K562 (cell line): ENCODE measurements at regions not wholly inside any gene's neighbourhood (a gene's known extent, or its start where the extent isn't known, plus 50 kb on each side); places are given as distances from the start of the nearest gene placed in this dataset.
A peak's percentile ranks its signal among the peaks of the same experiment; 100 is the strongest.

Experiments used
- ATAC-seq: fragments of 200-7000 bp; cut with Tn5 transposase; 3 replicates; pipeline ENCODE4 v1.9.1; 2020; ENCODE audit warnings: moderate library complexity
- BruUV-seq: library from RNA; stranded (reverse); fragments of 400-500 nt; replicated peaks from 2 replicates; lab custom pipeline; 2021; lab: Mats Ljungman, UMichigan
- CTCF ChIA-PET: fragments of 300-600 bp; formaldehyde crosslinking; extraction: SDS; loops from one replicate; lab custom pipeline; 2021; ENCODE audit warnings: low intra/inter-chr PET ratio; lab: Yijun Ruan, JAX
- POLR2A ChIA-PET: fragments of 300-600, 350-650 bp; sonication (Branson Sonifier 250); formaldehyde crosslinking; extraction: SDS; loops from one replicate; lab custom pipeline; 2021; ENCODE audit warnings: antibody characterized with exemption, inconsistent platforms; lab: Yijun Ruan, JAX
- DNase-seq, 4 experiments: peaks; one replicate each; pipeline versions ENCODE4 v3.0.0 to v3.0.0-alpha.2; 2011 to 2018; ENCODE audit warnings: low spot score in 3 of 4, mixed read lengths in 3 of 4; ENCODE audit errors: extremely low read depth in 1 of 4
- FAIRE-seq: peaks from 2 replicates; lab custom pipeline; 2011; peaks lifted over from hg19 to GRCh38; lab: Jason Lieb, UNC
- H2AFZ ChIP-seq: 2 replicates; pipeline ENCODE4 v1.6.0; 2011; ENCODE audit warnings: low read depth, low read length, control low read depth, inconsistent platforms
- H3K27ac ChIP-seq: fragments of 200-600 bp; 3 replicates; pipeline ENCODE4 v1.8.0; 2011; ENCODE audit warnings: low read depth, mild to moderate bottlenecking, control low read depth, inconsistent platforms, low read length, moderate library complexity, mixed read lengths; ENCODE audit errors: extremely low read depth
- H3K27me3 ChIP-seq, 2 experiments: fragments of 300-600 bp in 1 of 2; 2 replicates in 1 of 2; 3 replicates in 1 of 2; pipeline versions ENCODE4 v1.6.0 to v1.8.0; 2011; ENCODE audit warnings: inconsistent platforms in 2 of 2, low read length in 2 of 2, mild to moderate bottlenecking in 1 of 2, mixed read lengths in 1 of 2, moderate library complexity in 1 of 2; ENCODE audit not compliant: control insufficient read depth in 2 of 2, insufficient read depth in 2 of 2
- H3K36me3 ChIP-seq: fragments of 300-600 bp; 3 replicates; pipeline ENCODE4 v1.8.0; 2011; ENCODE audit warnings: mild to moderate bottlenecking, low read length, inconsistent platforms; ENCODE audit not compliant: control insufficient read depth, insufficient read depth
- H3K4me1 ChIP-seq, 2 experiments: fragments of 200-600 bp in 1 of 2; replicated peaks in 1 of 2; 2 replicates in 1 of 2; 3 replicates in 1 of 2; pipeline versions ENCODE4 v1.5.1 to v1.8.0; 2011; ENCODE audit warnings: inconsistent platforms in 2 of 2, low read length in 2 of 2, mild to moderate bottlenecking in 1 of 2, mixed read lengths in 1 of 2, moderate library complexity in 1 of 2; ENCODE audit not compliant: control insufficient read depth in 2 of 2, insufficient read depth in 2 of 2
- H3K4me2 ChIP-seq: 2 replicates; pipeline ENCODE4 v1.6.1; 2011; ENCODE audit warnings: low read length, control low read depth, inconsistent platforms, mixed read lengths; ENCODE audit not compliant: insufficient read depth
- H3K4me3 ChIP-seq: fragments of 200-600 bp; sonication (generic), shearing (Covaris generic); 2 replicates; pipeline ENCODE4 v1.5.1; 2016; ENCODE audit warnings: control low read depth, inconsistent platforms
- H3K79me2 ChIP-seq: fragments of 200-600 bp; 3 replicates; pipeline ENCODE4 v1.8.0; 2011; ENCODE audit warnings: low read length, inconsistent platforms; ENCODE audit not compliant: control insufficient read depth, insufficient read depth
- H3K9ac ChIP-seq, 2 experiments: 2 replicates each; pipeline versions ENCODE4 v1.6.0 to v1.6.1; 2011; ENCODE audit warnings: low read depth in 2 of 2, low read length in 2 of 2, control low read depth in 1 of 2, inconsistent platforms in 1 of 2, mild to moderate bottlenecking in 1 of 2, mixed read lengths in 1 of 2; ENCODE audit not compliant: insufficient read depth in 1 of 2
- H3K9me1 ChIP-seq: one replicate; pipeline ENCODE4 v1.6.0; 2011; ENCODE audit warnings: inconsistent platforms, mild to moderate bottlenecking, low read length, moderate library complexity; ENCODE audit not compliant: control insufficient read depth, insufficient read depth
- H3K9me3 ChIP-seq: replicated peaks from 2 replicates; pipeline ENCODE4 v1.5.1; 2011; ENCODE audit warnings: low read depth, low read length, inconsistent platforms; ENCODE audit not compliant: control insufficient read depth, insufficient read depth
- H4K20me1 ChIP-seq: replicated peaks from 2 replicates; pipeline ENCODE4 v1.6.1; 2011; ENCODE audit warnings: low read length, inconsistent platforms, mixed read lengths; ENCODE audit not compliant: control insufficient read depth, insufficient read depth
- MED1 ChIP-seq: sonication (generic); formaldehyde crosslinking; IDR thresholded peaks from 2 replicates; pipeline ENCODE4 v1.8.1; 2023; ENCODE audit warnings: missing genetic modification reagents, borderline replicate concordance
- POLR2AphosphoS5 ChIP-seq: IDR thresholded peaks from 2 replicates; pipeline ENCODE4 v1.6.1; 2011; ENCODE audit warnings: mild to moderate bottlenecking, low read depth, low read length, moderate library complexity; ENCODE audit not compliant: control insufficient read depth, insufficient read depth
- RAD21 ChIP-seq, 2 experiments: fragments of 250-450 bp in 1 of 2; fragments of 450-650 bp in 1 of 2; sonication (Bioruptor Pico) in 1 of 2; formaldehyde crosslinking in 1 of 2; IDR thresholded peaks in 1 of 2; conservative IDR thresholded peaks in 1 of 2; 2 replicates each; pipeline versions ENCODE4 v1.4.0 to v1.8.0; 2020 to 2022; ENCODE audit warnings: mild to moderate bottlenecking in 2 of 2, moderate library complexity in 1 of 2
- WGBS: fragments of 100-300 bp; shearing (Covaris generic); methylation state at CpG from one replicate; pipeline ENCODE4 v1.1.6; 2016; ENCODE audit warnings: low coverage, mixed read lengths; ENCODE audit not compliant: insufficient coverage; ENCODE audit errors: missing lambda C conversion rate; 5-methylcytosine and 5-hydroxymethylcytosine counted together
- in situ Hi-C: fragments of 300-500 bp; cut with MboI; formaldehyde crosslinking; loops from 4 replicates; pipeline ENCODE4 v1.15.0; 2018; ENCODE audit warnings: inconsistent platforms, mixed read lengths
- intact Hi-C: fragments of 100-400 bp; cut with micrococcal nuclease; formaldehyde crosslinking; loops from 2 replicates; pipeline ENCODE4 v1.14.2; 2022
- TF ChIP-seq, protein P1 (sequence below), 2 experiments: fragments of 450-650 bp; formaldehyde crosslinking in 1 of 2; IDR thresholded peaks; 2 replicates each; pipeline versions ENCODE4 v1.4.0 to v1.6.1; 2014 to 2020; ENCODE audit warnings: mild to moderate bottlenecking in 2 of 2, borderline replicate concordance in 1 of 2, low read depth in 1 of 2
- TF ChIP-seq, protein P2 (sequence below), 3 experiments: IDR thresholded peaks in 2 of 3; conservative IDR thresholded peaks in 1 of 3; 2 replicates each; pipeline ENCODE4 v1.5.1; 2011 to 2012; ENCODE audit warnings: low read length in 3 of 3, mild to moderate bottlenecking in 3 of 3, control low read depth in 2 of 3, improper control_type of control experiment in 1 of 3, inconsistent platforms in 1 of 3, low read depth in 1 of 3, mixed read lengths in 1 of 3, moderate library complexity in 1 of 3; ENCODE audit not compliant: insufficient read depth in 2 of 3

DNA sequence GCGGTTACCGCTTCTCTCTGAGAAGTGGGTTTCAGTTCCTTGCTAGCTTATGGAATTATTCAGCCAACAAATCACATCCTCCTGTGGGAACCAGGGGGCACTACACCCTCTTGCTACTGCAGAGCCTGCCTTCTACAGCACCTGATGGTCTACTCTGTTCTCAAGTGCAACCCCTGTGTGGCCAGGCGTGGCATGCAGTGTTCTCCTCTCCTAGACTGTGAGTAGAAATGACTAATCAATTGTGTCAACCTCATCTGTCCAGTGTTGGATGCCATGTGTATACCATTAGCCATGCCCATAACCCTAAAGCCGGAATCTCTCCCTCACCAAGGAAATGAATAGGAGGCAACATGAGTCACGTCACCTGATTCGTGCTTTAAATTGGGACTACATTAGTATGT is 117.2 kb upstream of the LIFR start:
- WGBS = 3% methylated on average over 6 of the region's 6 CpGs
- H3K27ac ChIP-seq = no peak overlapping the region
- no TSS peak for BruUV-seq
- peak in 1 of 2 experiments; percentile 44; a peak in 3 of 4 replicates for TF ChIP-seq RAD21 (CRISPR knock-in tag; conservative IDR thresholded peaks at IDR 0.05 in 1 of 2, IDR thresholded peaks at IDR 0.05 in 1 of 2)
- TF ChIP-seq MED1 = no peak
- TF ChIP-seq, protein P1, sequence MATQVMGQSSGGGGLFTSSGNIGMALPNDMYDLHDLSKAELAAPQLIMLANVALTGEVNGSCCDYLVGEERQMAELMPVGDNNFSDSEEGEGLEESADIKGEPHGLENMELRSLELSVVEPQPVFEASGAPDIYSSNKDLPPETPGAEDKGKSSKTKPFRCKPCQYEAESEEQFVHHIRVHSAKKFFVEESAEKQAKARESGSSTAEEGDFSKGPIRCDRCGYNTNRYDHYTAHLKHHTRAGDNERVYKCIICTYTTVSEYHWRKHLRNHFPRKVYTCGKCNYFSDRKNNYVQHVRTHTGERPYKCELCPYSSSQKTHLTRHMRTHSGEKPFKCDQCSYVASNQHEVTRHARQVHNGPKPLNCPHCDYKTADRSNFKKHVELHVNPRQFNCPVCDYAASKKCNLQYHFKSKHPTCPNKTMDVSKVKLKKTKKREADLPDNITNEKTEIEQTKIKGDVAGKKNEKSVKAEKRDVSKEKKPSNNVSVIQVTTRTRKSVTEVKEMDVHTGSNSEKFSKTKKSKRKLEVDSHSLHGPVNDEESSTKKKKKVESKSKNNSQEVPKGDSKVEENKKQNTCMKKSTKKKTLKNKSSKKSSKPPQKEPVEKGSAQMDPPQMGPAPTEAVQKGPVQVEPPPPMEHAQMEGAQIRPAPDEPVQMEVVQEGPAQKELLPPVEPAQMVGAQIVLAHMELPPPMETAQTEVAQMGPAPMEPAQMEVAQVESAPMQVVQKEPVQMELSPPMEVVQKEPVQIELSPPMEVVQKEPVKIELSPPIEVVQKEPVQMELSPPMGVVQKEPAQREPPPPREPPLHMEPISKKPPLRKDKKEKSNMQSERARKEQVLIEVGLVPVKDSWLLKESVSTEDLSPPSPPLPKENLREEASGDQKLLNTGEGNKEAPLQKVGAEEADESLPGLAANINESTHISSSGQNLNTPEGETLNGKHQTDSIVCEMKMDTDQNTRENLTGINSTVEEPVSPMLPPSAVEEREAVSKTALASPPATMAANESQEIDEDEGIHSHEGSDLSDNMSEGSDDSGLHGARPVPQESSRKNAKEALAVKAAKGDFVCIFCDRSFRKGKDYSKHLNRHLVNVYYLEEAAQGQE (IDR thresholded peaks at IDR 0.05; ENCODE audit: borderline replicate concordance) = peak; percentile 42; the same call in 1 of the 2 replicates
- TF ChIP-seq, protein P1 (CRISPR knock-in tag; IDR thresholded peaks at IDR 0.05; ENCODE audit: low read depth) = no peak
- TF ChIP-seq POLR2AphosphoS5 = no peak
- TF ChIP-seq, protein P2, sequence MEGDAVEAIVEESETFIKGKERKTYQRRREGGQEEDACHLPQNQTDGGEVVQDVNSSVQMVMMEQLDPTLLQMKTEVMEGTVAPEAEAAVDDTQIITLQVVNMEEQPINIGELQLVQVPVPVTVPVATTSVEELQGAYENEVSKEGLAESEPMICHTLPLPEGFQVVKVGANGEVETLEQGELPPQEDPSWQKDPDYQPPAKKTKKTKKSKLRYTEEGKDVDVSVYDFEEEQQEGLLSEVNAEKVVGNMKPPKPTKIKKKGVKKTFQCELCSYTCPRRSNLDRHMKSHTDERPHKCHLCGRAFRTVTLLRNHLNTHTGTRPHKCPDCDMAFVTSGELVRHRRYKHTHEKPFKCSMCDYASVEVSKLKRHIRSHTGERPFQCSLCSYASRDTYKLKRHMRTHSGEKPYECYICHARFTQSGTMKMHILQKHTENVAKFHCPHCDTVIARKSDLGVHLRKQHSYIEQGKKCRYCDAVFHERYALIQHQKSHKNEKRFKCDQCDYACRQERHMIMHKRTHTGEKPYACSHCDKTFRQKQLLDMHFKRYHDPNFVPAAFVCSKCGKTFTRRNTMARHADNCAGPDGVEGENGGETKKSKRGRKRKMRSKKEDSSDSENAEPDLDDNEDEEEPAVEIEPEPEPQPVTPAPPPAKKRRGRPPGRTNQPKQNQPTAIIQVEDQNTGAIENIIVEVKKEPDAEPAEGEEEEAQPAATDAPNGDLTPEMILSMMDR (IDR thresholded peaks at IDR 0.05 in 2 of 3, conservative IDR thresholded peaks at IDR 0.05 in 1 of 3; ENCODE audit: insufficient read depth in 2 of 3, low read depth in 1 of 3, low read length in 3 of 3) = peak; percentile 11 to 38 (median 18); a peak in 3 of 6 replicates
- CTCF ChIA-PET = interaction anchor here (0.9 kb wide), 1 partner anchor 137 kb away, joined by 4 read pairs; no protein-coding TSS in a partner anchor
- H3K4me3 ChIP-seq = no peak overlapping the region
- no peaks in the 10 kb centered on the region for H3K36me3 ChIP-seq
- no peaks in the 10 kb centered on the region; a peak in 1 of 5 replicates for H3K27me3 ChIP-seq
- H3K9me3 ChIP-seq = no peaks in the 10 kb centered on the region
- peak; percentile 36; the same call in 2 of the 3 replicates for ATAC-seq
- no peaks in the 10 kb centered on the region for H3K9me1 ChIP-seq
- no peak for DNase-seq
- H2AFZ ChIP-seq = no peak overlapping the region
- H4K20me1 ChIP-seq = no peaks in the 10 kb centered on the region
- intact Hi-C loops = no loop called here
- H3K4me2 ChIP-seq = no peak overlapping the region
- H3K79me2 ChIP-seq = no peaks in the 10 kb centered on the region
- POLR2A ChIA-PET = interaction anchor here (0.5 to 0.9 kb wide), 3 partner anchors 12 to 253 kb away, joined by 3 to 5 read pairs (median 3); no protein-coding TSS in a partner anchor
- no peaks in the 10 kb centered on the region; a peak in 1 of 5 replicates for H3K4me1 ChIP-seq
- no peak overlapping the region for H3K9ac ChIP-seq
- in situ Hi-C loops = no loop called here
- FAIRE-seq = no peak
